Forelimb muscle (tissue), 1 donor: ENCODE measurements at regions not wholly inside any gene's neighbourhood (a gene's known extent, or its start where the extent isn't known, plus 50 kb on each side); places are given as distances from the start of the nearest gene placed in this dataset.

Experiments
- DNase-seq: peaks from one replicate; pipeline ENCODE4 v3.0.0-alpha.2; 2013; ENCODE audit warnings: low read depth

DNA sequence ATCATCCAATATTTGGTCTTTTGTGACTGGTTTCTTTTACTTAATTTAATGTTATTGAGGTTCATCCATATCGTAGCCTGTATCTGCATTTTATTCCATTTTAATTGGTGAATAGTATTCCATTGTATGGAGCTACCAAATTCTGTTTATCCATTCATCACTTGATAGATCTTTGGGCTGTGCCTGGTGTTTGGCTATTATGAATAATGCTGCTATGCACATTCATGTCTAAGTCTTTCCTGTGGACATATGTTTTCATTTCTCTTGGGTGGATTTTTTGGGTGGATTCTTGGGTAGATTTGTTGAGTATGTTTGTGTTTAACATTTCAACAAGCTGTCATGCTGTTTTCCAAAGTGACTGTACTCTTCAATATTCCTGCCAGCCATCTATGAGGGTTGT lies 52.5 kb upstream of the NEDD4L start:
- no peak for DNase-seq

DNA sequence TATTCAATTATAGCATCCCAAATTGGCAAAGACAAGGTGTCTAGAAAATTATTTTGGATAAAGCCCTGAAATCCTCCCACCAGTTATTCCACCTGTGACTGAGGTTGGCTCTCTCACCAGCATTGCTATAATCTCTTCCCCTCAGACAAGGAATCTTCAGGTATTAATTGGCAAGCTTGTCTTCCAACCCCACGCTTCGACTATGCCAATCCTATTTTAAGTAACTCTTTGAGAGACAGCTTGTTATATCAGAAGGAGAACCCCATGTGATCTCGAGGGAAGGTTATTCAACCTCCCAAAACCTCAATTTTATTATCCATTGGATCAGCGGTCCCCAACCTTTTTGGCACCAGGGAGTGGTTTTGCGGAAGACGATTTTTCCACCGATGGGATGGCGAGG lies 54.5 kb upstream of the NEDD4L start:
- no peak for DNase-seq

DNA sequence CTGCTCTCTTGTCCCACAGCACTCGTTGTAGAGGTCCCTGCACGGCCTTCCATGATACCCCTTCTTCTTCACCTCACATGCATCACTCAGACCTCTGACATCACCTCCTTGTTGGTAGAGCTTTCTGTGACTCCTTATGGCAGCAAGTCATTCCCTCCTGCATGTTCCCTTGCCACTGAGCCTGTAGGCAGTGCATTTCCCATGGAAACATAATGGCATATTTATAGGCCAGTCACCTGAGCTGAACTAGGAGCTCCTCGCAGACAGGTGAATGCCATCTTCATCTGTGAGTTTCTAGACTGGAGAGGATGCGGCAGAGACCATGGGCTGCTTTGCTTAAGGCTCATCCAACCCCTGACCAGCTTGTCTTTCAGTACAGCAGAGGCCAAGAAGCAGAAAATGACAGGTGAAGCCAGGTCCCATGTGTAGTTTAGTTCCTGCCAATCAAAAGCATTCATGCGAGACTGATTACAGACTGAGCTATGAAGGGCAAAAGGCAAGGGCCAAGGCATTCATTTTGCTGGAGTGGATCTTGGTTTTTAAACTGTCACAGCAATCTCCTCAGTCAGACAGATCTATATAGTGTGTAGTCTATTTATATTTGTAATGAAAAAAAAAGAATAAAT lies 59.4 kb upstream of the NEDD4L start:
- no peak for DNase-seq

DNA sequence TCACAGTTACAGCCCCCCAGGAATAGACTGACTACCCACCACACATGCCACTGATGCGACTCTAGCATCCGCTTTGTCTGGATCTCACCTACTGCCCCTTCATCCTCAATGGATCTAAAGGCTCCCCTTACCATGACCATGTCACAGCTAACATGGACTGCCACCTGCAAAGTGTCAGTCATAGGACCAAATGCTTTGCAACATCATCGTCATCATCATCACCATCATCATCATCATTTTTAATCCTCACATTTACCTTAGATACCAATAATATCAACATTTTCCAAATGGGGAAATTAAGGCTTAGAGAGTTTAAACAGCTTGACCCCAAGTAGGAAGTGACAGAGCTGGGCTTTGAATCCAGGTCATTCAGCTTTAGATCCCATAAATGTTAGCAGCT lies 60.1 kb upstream of the NEDD4L start:
- no peak for DNase-seq

DNA sequence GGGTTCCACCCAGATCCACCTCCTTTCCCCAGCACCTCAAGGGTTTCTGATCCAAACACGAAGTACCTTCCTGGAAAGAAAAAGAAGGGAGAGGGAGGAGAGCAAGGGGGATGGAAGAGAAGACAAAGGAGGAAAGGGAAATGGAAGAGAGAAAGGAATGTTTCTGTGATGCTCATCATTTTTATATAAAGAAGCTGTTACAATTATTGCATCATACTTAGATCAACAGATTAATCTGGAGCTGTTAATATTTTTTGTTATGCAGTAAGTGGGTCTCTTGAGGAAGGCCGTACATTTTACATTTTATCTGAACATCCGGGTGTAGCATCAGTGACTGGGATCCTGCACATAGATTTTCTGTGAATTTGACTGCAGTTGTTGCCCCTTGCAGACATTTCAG lies 60.6 kb upstream of the NEDD4L start:
- DNase-seq, result no peak

DNA sequence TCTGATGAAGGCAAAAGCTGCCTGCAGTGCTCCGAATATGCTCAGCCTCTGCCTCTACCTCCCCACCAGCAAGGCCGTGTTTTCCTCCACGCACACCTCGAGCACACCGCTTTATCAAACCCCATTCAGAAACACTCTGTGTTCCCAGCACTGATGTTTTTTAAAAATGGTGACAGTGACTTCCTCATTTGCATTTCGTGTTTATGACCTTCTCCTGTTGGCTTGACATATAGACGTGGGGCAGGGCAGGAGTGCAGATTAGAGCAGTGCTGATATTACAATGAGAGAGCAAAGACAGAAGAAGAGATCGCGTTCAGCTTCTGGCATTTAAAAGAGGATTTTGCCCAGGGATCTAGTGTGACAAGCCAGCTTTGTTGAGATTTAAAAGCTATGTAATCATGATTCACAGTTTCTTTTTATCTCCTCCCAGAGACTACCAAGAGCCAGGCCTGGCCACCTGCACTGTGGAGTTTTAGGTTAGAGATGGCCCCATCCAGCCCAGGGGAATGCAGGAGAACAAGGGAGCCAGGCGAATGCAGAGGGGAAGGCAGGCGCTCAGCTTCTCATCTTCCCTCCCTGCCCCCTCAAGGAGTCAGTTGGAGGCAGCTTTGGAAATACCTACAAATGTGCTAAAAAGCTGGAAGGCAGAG lies 61.5 kb upstream of the NEDD4L start:
- DNase-seq, result no peak

DNA sequence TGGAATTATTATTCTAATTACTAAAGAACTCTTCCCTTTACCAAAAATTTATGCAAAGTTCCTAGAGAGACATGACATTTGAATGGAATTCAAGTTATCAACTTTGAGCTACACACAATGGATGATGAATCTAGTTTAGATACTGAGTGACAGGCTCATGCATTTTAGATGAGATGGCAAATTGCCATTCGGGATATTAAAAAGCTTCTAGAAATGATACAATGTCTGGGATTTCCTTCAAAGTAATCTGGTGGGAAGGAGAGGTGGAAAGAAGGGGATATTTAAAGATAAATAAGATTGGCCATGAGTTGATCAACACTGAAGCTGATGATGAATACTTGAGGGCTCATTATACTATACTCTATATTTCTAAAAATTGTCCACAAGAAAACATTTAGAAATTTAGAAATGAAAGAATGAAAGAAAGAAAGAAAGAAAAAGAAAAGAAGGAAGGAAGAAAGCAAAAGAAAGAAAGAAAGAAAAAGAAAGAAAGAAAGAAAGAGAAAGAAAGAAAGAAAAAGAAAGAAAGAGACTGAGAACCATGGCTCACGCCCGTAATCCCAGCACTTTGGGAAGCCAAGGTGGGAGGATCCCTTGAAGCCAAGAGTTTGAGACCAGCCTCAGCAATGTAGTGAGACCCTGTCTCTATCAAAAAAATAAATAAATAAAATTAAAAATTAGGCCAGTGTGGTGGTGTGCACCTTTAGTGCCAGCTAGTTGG lies 62.6 kb upstream of the NEDD4L start:
- no peak for DNase-seq

DNA sequence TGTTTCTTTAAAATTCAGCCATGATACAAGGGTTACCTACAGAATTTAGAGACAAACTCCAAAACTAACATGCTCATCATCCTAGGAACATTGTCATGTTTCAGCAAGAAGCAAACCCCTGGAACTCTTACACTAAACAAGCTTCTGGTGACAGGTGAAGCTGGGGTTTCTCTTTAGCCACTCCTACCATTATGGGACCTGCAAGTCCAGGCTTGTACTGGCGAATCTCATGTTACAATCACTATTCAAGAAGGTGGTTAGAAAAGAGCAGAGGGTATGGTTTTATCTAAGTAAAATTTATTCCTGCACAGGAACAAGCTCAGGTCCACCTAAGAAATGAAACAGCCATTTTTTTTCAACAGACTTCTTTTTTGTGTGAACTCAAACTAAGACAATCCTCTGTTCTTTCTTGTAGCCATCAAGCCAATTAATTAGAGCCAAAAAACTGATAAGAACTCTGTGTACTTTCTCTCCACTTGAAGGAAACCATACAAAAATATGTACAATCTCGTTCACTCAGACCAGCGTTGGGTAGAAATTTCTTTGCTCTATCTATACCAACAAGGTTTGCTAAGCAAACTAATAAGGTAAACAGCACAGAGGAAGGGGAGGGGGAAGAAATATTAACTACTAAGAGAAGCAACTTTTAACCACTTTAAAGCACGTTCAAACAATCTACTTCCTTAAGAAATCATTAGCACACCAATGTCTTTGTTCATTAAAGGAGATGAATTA lies 63.3 kb upstream of the NEDD4L start:
- no peak for DNase-seq

DNA sequence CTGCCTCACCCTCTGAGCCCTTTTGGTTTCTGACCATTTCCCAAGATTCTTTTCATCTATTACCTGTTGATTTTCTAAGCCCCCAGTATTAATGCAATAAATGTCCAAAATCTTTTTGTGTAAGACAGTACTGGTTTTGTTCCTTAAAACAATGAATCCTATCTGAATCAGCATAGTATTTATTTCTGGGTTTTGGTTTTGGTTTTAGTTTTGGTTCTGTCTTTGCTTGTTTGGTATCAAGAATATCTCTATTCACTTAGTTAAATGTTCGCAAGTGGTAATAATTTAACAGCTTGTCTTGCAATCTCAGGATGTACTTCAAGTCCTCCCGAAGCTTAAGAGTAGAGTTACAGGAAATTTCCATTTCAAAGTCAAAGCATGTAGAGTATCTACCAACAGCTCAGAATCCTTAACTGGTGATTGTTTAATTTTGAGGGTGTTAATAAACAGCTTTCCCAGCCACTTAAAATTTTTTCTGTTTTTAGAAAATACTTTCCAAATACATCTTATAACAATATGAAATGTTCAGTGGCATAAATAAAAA lies 67.7 kb upstream of the NEDD4L start:
- DNase-seq, result no peak

DNA sequence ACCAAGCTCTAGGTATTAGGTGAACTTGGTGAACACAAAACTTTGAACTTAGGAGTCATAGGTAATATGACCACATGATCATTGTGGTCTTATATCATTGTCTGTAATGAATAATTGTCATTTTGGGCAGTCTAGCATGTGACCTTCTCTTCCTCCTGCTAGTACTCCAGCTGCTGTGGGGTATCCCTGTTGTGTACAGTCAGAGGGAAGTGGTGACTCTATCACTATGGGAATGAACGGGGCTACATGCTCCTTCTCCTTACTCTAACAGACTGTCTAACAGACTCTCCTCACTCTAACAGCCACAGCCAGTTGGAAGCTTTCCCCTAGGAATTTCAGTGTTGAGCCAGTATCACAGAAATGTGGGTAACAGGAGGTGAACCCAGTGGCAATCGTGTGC lies 68.2 kb upstream of the NEDD4L start:
- no peak for DNase-seq

DNA sequence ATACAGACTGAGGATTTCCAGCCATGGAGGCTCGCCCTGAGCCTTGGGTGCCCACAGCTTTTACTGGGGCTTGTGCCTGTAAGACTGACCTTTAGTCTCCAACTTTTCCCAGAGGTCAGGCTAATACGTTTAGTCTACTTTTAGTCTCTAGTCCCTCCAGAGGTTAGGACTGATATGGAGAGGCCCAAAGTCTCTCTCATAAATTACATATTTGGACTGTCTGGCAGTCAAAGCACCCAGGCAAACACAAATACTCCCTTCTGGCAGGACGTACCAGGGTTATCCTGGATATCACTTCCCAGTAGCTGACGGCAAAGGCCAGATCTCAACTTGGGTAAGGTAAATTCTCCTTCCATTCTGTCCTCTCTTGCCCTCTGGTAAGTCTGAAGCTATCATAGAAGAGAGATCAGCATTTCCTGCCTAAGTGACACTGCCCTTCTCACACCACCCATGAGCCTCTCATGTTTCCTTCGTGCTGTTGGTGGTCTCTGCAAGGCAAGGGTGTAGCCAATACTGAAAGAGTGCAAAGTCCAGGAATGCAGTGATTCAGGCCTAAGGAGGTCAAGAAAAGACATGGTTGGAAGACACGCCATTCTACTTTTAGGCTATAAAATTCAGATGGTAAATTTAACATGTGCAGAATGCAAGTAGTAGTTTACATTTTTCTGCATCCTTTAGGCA lies 69.3 kb upstream of the NEDD4L start:
- no peak for DNase-seq

DNA sequence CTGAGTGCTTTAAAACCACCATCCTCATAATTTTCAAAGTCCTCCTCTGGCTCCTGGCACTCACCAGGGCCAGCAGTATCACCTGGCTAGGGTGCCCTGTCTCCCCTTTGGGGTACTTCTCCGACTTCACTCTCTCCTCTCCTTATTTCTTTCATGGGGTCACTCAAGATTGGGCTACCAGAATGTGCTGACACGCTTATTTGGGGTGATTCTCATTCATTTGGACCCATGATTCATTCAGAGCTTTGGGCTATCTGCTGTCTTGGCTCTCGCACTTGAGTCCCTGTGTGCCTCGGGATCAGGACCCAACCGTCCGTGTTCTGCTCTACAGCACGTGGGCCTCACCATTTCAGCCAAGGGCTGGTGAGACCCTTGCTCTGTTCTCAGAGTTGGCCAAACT lies 70.1 kb upstream of the NEDD4L start:
- no peak for DNase-seq

DNA sequence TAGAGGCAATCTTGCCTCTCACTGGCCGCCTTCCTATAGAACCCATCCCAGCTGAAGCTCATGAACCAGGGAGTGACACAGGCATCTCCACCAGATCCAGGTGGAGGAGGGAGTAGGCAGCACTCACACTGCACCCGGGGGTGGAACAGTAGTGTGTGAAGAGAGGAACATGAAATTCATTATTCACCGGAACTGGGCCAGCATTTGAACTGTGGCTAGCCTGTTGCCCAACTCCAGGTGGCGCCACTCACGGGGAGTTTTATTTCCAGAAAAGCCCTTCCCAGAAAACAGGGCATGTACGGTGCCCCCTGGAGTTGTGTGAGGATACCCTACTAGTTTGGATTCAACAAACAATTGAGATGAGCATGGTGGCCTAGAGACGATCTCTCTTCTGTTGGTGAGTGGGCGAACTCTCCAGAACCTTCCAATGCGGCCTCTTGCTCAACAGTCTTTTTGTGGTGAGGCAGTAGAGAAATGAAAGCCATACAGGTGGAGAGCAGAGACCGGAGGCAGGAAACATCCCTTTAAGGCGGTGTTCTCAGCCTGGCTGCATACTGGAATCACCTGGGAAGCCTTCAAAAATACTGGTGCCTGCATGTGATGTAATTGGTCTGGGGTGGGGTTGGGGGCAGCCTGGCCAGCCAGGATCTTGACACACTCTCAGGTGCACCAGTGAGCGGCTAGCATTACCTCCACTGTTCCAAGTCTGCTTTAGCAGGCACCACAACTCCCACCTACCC lies 73.5 kb upstream of the NEDD4L start:
- no peak for DNase-seq

DNA sequence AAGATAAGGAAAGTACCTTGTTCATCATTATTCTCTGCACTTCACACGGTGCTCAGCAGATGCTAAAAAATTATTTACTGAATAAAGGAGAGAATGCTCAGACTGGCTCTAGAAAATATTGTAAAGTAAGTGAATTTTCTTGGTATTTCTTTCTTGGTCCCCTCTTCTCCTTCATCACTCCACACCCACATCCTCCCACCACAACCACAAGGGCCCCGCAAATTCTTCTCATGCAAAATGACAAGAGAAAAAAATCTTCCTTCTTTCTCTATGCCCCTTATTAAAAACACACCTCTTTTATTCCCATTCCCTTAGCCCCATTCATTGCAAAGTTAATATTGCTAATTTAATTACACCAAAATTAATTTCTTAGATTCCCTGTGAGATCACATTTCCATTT lies 74.2 kb upstream of the NEDD4L start:
- no peak for DNase-seq

DNA sequence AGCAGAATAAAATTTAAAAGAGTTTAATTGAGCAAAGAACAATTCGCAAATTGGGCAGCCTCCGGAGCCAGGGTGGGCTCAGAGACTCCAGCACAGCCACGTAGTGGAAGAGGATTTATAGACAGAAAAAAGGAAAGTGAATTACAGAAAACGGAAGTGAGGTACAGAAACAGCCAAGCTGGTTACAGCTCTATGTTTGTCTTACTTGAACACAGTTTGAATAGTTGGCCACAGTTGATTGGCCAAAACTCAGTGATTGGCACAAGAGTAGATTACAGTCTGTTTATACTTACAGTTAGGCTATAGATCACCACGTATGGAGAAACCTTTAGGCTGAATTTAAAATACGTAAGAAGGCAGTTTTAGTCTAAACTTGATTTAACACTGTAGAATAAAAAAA lies 78.8 kb upstream of the NEDD4L start:
- DNase-seq, result no peak

DNA sequence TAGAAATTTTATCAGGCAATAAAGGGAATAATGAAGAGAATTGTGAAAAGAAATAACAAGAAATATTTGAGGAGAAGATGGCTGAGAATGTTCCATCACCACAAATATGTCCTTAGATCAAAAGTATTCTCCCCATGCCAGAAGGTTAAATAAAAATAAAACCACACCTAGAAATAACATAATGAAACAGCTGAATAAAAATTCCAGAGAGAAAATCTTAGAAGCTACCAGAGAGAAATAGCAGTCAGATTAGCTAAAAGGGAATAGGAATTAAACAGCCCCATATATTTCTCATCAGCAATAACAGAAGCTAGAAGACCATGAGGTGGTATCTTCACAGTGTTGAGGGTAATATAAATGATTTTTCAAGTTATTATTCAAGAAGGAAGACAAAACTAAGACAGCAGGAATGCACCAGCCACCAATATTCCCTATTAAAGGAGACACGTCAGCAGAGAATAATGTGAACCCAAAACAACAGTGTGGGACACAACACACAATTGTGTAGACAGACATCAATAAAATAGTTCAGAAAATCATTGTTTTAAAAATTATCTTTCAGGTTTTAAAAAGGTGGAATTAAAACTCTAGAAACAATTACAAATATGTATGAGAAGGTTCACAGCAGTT lies 82.0 kb upstream of the NEDD4L start:
- DNase-seq, result no peak

DNA sequence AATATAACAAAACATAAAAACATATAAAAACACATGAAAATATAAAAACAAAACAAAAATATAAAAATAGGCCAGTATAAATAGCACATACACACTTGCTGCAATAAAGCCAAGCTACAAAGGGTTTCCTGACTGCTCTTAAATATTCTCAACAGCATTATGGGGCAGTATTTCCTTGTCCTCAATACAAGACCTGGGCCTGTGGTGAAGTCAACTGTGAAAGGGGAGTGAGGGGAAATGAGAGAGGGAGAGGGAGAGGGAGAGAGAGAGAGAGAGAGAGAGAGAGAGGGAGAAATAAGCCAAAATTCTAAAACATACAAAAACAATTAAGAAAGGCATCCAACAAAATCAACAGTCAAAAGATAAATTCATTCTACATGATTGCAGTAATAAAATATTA lies 82.6 kb upstream of the NEDD4L start:
- no peak for DNase-seq

DNA sequence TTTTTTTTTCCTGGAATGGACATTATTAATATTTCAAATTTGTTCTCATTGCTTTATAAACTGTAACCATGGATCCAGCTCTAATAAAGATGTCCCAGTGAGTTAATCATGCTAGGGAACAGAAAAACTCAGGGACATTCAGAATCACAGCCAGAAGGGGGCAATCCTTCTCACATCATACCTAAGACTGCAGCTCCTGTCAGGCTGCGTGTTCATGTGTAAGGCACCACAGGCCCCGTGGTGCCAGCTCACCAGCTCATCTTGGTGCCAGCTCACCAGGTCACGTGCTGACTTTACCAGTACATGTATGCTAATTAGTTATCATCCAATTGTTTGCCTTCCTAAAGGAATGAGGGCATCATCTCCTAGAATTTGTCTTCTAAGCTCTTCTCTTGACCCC lies 84.7 kb upstream of the NEDD4L start:
- no peak for DNase-seq

DNA sequence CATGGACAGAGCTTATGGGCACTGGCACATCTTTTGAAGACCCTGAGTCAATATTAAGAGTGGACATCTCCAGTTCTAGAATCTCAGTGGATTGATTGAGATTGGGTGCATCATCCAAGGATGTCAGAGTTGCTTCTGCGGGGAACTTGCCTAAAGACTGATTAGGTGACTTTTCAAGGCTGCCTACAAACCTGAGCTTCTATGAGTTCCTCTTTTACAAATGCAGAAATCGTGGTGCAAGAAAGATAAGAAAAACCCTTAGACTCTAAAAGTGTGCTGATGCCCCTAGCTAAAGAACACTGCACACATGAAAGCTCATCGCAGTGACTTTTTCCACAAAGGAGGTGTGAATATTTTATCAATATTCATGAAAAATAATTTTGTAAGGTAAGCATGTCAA lies 86.8 kb upstream of the NEDD4L start:
- no peak for DNase-seq

DNA sequence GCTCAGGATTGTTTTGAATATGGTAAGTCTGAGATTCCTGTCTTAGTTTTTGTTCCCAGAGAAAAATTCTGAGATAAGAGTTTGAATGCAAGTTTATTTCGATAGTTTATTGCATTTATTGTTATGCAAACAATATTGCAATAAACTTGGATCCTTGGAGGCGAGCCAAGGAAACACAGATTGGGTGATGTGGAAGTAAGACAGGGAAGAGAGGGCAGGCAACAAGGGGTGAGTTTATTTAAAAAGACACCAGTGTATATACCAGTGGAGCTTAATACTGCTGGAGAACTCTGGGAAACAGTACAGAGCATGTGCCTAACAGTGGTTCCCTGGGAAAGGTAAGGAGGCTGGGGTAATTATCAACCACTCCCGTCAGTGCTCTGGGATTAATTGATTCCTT lies 87.5 kb upstream of the NEDD4L start:
- DNase-seq, result no peak

DNA sequence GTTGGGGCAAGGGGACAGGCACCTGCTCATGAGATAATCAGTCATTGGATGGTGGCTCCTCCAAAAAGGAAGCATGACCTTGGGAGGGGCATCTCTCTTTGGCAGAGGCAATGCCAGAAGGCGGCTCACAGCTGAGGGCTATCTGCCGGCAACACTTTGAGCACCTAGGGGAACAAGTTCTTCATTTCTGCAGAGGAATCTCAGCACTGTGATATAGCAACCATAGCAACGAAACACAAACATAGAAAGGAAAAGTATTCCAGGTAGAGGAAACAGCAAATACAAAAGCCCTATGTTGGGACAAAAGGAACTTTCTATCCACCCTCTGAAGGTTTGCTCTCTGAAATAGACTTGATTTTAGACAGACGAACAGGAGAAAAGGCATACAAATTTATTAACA lies 89.1 kb upstream of the NEDD4L start:
- DNase-seq, result no peak
